NCI-H1417 (cell line): ENCODE measurements at regions not wholly inside any gene's neighbourhood (a gene's known extent, or its start where the extent isn't known, plus 50 kb on each side); places are given as distances from the start of the nearest gene placed in this dataset.
"Not testable (repeated sequence)": the region's sequence is repeated elsewhere in the genome, so short reads cannot be mapped to it uniquely, and the experiment has no call there.

ENCODE experiments used
- DNase-seq, 3 experiments: peaks; one replicate each; lab custom pipeline; 2025; lab: John Stamatoyannopoulos, UW

DNA sequence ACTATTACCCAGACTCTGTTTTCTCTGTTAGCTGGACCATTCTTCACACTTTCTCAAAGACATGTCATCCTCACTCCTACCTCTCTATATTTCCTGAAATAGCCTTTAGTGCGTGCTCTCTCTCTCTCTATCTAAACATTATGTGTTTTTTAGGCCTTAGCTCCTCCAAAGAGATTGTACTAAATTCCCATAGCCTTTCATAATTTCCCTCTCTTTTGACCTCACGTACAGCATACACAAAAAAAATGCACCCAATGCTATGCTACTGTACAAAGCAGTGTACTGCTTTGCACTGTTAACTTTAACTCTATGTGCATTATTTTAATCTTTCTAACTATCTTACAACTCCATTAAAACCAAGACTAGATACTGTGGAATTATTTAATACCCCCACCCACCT lies 288.4 kb downstream of the DAD1 start:
- DNase-seq: no peak

DNA sequence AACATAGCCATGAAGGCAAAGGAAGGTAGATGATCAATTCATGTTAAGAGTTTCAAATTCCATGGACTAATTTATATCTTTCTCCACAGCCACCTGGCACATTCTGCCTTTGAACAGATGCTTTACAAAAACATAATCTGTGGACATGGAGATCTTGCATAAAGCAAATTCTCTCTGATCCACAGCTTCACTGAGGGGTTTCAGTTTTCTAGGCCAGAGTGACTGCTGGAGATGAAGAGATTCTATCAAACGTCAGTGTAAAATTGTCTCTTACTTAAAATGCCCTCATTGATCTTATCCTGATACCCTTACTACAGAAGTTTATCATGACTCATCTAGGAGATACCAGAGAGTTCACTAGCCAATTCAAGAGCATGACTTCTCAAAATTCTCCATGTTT lies 291.6 kb downstream of the DAD1 start:
- no peak for DNase-seq

- no peak for DNase-seq
Measured at GRCh38 chr14:22296722-22297121, 292.3 kb downstream of the DAD1 start.

DNA sequence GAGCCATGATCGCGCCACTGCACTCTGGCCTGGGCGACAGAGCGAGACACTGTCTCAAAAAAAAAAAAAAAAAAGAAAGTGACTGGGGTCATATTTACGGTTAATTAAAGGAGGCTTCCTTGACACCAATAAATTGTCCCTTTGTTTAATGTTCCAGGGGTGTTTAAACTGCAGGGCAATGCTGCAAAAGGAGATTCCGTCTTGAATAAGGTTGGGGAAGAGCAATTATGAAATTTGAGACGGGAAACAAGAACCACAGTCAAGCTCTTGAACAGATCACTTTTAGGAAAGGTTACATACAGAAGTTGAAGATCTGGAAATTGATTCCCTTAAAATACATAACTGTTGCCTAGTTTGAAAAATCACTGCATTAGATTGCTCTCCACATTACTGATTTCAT lies 292.9 kb downstream of the DAD1 start:
- DNase-seq: no peak

DNA sequence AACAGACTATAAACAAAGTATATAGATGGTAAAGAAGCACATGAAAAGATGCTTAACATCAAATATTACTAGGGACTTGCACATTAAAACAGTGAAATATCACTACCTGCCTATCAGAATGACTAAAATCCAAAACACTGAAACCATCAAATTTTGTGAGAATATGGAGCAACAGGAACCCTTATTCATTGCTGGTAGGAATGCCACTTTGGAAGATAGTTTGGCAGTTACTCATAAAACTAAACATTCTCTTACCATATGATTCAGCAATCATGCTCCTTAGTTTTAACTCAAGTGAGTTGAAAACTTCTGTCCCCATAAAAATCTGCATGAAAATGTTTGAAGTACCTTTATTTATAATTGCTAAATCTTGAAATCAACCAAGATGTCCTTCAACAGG lies 297.6 kb downstream of the DAD1 start:
- DNase-seq: no peak

GRCh38 chr14:22289570-22289969 lies 299.5 kb downstream of the DAD1 start:
- DNase-seq: no peak

DNA sequence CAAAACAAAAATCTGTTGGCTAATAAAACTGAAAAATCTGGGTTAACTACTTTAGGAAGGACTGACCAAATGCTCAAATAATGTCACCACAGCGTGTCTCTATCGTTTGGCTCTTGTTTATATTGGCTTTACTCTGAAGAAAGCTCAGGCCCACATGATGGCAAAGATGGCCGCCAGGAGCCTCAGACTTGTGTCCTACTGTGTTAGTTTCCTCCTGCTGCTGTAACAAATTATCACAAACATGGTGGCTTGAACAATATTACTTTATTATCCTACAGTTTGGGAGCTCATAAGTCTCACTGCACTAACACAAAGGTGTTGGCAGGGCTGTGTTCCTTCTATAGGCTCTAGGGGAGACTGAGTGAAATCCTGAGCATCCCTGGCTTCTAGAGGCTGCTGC lies 303.0 kb downstream of the DAD1 start:
- no peak for DNase-seq

DNA sequence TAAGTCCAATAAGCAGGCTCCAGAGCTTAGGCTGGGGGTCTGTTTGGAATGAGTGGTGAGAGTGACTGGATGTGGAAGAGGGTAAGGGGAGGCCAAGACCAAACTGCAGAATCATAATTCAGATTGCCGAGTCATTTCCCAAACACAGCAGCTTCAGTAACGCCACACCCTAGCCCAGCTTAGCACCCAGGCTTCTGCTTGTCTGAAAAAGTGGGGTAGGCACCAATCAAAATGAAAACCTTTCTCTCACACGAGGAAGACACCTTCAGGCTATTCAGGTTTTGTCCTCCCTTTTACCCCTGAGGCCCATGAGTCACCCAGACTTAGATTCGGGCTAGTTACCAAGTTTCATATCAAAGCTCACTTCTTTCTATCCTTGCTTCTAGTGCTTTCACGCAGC lies 306.1 kb downstream of the DAD1 start:
- DNase-seq: no peak

GRCh38 chr14:22282417-22282816 lies 306.6 kb downstream of the DAD1 start:
- DNase-seq: no peak

- DNase-seq: not testable (repeated sequence)
Measured at GRCh38 chr14:22281447-22281874, 307.6 kb downstream of the DAD1 start.

DNA sequence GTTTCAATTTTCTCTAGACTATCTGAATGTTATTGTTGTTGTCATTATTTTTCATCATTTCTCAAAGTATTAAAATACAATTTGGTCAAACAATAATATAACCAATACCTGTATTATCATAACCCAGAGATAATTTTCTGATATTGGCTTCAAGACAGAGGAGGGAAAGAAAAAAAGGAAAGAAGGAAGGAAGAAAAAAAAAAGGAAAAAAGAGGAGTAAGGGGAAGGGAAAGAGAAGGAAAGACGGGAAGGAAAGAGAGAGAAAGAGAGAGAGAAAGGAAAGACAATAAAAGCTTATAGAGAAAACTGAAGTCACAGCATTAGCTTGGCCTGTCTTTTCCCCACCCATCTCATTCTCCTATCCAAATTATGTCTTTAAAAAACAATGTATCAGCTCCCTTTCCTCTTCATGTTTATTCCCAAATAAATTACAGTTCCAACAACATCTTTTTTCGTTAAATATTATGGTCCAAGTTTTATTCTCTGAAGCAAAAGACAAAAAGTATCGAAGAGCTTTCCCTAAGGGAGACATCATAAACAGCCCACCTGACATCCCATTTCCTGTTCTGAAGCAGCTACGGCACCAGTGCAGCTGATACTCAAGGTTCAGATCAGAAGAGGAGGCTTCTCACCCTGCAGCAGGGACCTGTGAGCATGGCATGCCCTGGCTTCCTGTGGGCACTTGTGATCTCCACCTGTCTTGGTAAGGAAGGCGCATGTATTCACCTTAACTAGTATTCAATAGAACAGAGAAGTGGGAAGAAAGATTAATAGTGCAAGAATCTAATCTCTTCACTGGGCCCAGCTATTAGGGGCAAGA lies 308.3 kb downstream of the DAD1 start:
- no peak for DNase-seq

GRCh38 chr14:22276913-22277816 lies 311.9 kb downstream of the DAD1 start:
- DNase-seq: peak in 1 of 3 experiments; percentile 18

GRCh38 chr14:22271838-22272799 lies 316.9 kb downstream of the DAD1 start:
- peak in 1 of 3 experiments; percentile 1 for DNase-seq

DNA sequence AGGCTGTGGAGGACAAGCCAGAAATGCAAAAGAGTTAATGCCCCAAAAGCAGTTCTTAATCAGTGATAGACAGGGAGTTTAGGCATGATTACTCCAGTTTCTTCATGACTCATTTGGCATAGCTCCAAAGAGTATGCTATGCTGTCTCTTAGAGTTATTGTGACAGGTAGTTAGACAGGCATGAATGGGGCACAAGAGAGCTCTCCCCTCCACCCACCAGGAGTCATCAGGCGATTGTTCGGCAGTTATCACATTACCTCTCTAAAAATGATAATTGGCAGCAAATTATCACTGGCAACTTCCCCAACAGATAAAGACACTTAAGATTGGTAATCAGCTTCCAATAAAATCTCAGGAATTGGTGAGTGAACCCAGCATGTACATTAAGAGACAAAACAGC lies 320.1 kb downstream of the DAD1 start:
- DNase-seq: no peak

DNA sequence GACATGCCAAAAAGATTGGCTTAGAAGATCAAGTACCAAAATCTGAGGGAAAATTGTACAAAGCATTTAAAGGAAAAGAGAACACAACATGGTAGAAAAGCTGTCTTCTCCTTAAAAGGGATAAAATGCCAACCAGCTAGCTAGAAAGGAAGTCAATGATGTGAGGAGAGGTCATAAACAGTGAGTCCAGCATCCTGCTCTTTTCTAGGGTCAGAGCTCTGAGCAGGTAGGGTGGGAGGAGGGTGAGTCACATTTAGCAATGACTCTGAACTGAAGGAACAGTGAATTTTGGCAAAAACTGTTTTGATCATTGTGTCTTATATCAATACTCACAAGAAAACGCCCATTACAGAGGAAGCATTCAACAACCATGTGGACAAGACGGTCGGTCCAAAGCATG lies 322.3 kb downstream of the DAD1 start:
- no peak for DNase-seq

- DNase-seq: no peak
Measured at GRCh38 chr14:22266142-22266442, 322.9 kb downstream of the DAD1 start.

- no peak for DNase-seq
Measured at GRCh38 chr14:22265319-22266141, 323.5 kb downstream of the DAD1 start.

GRCh38 chr14:22264759-22265158 lies 324.3 kb downstream of the DAD1 start:
- no peak for DNase-seq

DNA sequence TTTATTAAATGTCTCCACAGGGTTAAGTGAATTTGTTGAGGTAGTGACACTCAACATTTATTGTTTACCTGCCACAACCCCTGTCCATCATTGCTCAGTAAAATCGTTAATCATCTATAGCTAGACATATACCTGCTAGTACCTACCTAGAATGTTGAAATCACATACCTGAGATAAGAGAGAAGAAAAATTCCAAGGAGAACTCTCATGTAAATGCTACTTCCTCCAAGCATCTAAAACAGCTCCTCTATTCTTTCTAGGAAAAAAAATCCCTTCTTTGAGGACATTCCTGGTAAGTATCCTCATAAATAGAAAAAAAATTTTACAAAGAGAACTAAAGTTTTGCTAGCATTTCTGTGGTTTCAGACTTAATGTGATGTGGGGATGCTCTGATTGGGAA lies 325.1 kb downstream of the DAD1 start:
- no peak for DNase-seq

DNA sequence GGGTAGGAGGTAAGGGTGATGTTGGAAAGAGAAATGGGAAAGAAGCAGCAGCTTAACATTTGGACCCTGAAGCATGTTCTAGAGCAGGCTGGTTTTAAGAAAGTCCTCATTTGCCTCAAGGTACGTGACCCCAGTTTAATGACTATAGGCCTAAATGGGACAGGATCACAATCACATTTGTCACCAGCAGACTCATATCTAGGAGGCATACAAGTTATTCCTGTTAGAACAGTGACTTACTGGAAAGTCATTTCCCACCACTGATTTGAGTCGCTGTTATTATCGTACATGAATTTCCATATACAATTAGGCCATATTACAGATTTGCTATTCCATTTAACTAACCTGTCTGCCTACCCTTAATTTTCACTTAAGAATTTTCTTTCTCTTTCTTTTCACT lies 326.1 kb downstream of the DAD1 start:
- no peak for DNase-seq
